ENCODE measurements at regions not wholly inside any gene's neighbourhood (a gene's known extent, or its start where the extent isn't known, plus 50 kb on each side); places are given as distances from the start of the nearest gene placed in this dataset.

DNA sequence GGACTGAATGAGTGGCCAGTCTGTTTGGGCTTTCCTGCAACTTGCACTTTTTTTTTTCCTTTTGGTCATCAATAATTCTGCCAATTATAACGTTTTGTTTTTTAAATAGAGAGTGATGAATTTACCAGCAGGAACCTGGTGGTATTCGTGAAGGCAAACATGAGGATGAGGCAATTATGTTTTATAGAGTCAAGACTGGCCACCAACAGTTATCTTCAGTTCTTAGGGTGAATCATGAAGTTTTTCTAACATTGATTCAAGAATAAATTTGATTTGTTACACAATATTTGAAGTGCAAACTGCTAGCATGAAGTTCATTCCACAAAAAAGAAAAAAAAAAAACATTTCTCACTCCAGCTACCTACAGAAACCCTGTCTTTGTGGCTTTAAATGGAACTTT lies 244.5 kb downstream of the SPRY2 start:
- TF ChIP-seq CTCF (IDR thresholded peaks at IDR 0.05): no peak
- no peak for TF ChIP-seq POLR2A (IDR thresholded peaks at IDR 0.05)
- TF ChIP-seq EP300 (IDR thresholded peaks at IDR 0.05): no peak
